Fibroblast of lung (primary cell): ENCODE measurements at regions not wholly inside any gene's neighbourhood (a gene's known extent, or its start where the extent isn't known, plus 50 kb on each side); places are given as distances from the start of the nearest gene placed in this dataset.

Source experiments
- DNase-seq, 2 donors: peaks; one replicate each; pipeline versions ENCODE4 v3.0.0 to v3.0.0-alpha.2; 2010; ENCODE audit warnings: low read depth in 2 of 2
- H2AFZ ChIP-seq: 2 replicates; pipeline ENCODE4 v1.5.1; 2012; ENCODE audit warnings: low read length, control low read depth, inconsistent platforms
- H3K27ac ChIP-seq: 2 replicates; pipeline ENCODE4 v1.5.1; 2011; ENCODE audit warnings: low read length, control low read depth; ENCODE audit not compliant: insufficient read depth
- H3K27me3 ChIP-seq: 2 replicates; pipeline ENCODE4 v1.5.1; 2011; ENCODE audit warnings: mild to moderate bottlenecking, low read length; ENCODE audit not compliant: control insufficient read depth, insufficient read depth
- H3K36me3 ChIP-seq: 2 replicates; pipeline ENCODE4 v1.5.1; 2011; ENCODE audit warnings: low read length; ENCODE audit not compliant: control insufficient read depth, insufficient read depth
- H3K4me1 ChIP-seq: 2 replicates; pipeline ENCODE4 v1.5.1; 2011; ENCODE audit warnings: low read length; ENCODE audit not compliant: control insufficient read depth, insufficient read depth; ENCODE audit errors: extremely low read depth
- H3K4me2 ChIP-seq: 2 replicates; pipeline ENCODE4 v1.5.1; 2011; ENCODE audit warnings: low read length, control low read depth; ENCODE audit not compliant: insufficient read depth; ENCODE audit errors: extremely low read depth
- H3K4me3 ChIP-seq, 4 experiments: fragments of 200-600 bp in 1 of 4; sonication (generic) in 1 of 4; replicated peaks in 1 of 4; 2 replicates each; pipeline ENCODE4 v1.5.1; 2011 to 2016; ENCODE audit warnings: low read length in 4 of 4, low read depth in 3 of 4, mild to moderate bottlenecking in 3 of 4, control low read depth in 2 of 4, inconsistent platforms in 1 of 4, mixed read lengths in 1 of 4; ENCODE audit not compliant: insufficient read depth in 1 of 4; ENCODE audit errors: control extremely low read depth in 1 of 4
- H3K79me2 ChIP-seq: 2 replicates; pipeline ENCODE4 v1.5.1; 2012; ENCODE audit warnings: mild to moderate bottlenecking, low read length, inconsistent platforms; ENCODE audit not compliant: control insufficient read depth, insufficient read depth
- H3K9ac ChIP-seq: 2 replicates; pipeline ENCODE4 v1.5.1; 2011; ENCODE audit warnings: mild to moderate bottlenecking, low read length, control low read depth; ENCODE audit not compliant: insufficient read depth
- H3K9me3 ChIP-seq: 2 replicates; pipeline ENCODE4 v1.5.1; 2012; ENCODE audit warnings: low read depth, low read length; ENCODE audit not compliant: control insufficient read depth, insufficient read depth
- H4K20me1 ChIP-seq: 2 replicates; pipeline ENCODE4 v1.5.1; 2011; ENCODE audit warnings: low read length; ENCODE audit not compliant: control insufficient read depth, insufficient read depth; ENCODE audit errors: extremely low read depth
- EZH2 ChIP-seq: IDR thresholded peaks from 2 replicates; pipeline ENCODE4 v1.5.1; 2012; ENCODE audit warnings: low read length, control low read depth, mild to moderate bottlenecking; ENCODE audit errors: missing control alignments
- TF ChIP-seq, protein P1 (sequence below), 2 donors: IDR thresholded peaks in 1 of 2; conservative IDR thresholded peaks in 1 of 2; 1 replicate in 1 of 2; 2 replicates in 1 of 2; pipeline ENCODE4 v1.5.1; 2011 to 2012; ENCODE audit warnings: low read length in 2 of 2, control low read depth in 1 of 2, inconsistent platforms in 1 of 2, low read depth in 1 of 2, mild to moderate bottlenecking in 1 of 2

DNA sequence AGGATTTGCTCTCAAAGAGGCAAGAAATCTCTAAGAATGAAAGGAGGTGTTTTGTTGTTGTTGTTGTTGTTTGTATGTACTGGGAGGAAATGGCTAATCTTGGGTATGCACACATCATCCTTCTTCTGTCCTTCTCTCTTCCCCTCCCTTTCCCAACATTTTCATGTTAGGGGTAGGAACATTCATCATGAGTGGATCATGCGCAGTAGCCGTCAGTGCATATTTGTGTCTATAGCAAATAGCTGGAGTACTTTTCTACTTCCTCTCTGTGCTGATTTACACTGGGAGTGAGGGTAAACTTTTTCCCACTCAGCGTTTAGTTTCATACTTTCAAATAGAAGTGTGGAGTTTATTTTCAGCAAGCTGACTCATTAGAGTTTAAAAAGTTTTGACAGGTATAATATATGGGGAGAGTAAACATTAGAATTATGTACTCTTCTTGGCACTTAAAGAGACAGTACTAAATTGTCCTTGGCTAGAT is 80.5 kb upstream of the PRKG1 start:
- Histone ChIP-seq H3K9ac (peak overlapping the region; percentile 85), H3K4me1 (peaks cover 11% of the 10 kb centered on the region)
- no peak for TF ChIP-seq EZH2
- TF ChIP-seq, protein P1, sequence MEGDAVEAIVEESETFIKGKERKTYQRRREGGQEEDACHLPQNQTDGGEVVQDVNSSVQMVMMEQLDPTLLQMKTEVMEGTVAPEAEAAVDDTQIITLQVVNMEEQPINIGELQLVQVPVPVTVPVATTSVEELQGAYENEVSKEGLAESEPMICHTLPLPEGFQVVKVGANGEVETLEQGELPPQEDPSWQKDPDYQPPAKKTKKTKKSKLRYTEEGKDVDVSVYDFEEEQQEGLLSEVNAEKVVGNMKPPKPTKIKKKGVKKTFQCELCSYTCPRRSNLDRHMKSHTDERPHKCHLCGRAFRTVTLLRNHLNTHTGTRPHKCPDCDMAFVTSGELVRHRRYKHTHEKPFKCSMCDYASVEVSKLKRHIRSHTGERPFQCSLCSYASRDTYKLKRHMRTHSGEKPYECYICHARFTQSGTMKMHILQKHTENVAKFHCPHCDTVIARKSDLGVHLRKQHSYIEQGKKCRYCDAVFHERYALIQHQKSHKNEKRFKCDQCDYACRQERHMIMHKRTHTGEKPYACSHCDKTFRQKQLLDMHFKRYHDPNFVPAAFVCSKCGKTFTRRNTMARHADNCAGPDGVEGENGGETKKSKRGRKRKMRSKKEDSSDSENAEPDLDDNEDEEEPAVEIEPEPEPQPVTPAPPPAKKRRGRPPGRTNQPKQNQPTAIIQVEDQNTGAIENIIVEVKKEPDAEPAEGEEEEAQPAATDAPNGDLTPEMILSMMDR (conservative IDR thresholded peaks at IDR 0.05 in 1 of 2, IDR thresholded peaks at IDR 0.05 in 1 of 2; ENCODE audit: low read depth in 1 of 2, low read length in 2 of 2), result no peak

GRCh38 chr10:50997461-50997860 is 76.8 kb upstream of the PRKG1 start:
- Histone ChIP-seq H3K4me2 (peak overlapping the region; percentile 52), H3K79me2 (peaks cover 41% of the 10 kb centered on the region), H4K20me1 (no peaks in the 10 kb centered on the region), H3K9ac (no peak overlapping the region), H3K36me3 (no peaks in the 10 kb centered on the region), H2AFZ (no peak overlapping the region), H3K27me3 (no peaks in the 10 kb centered on the region), H3K9me3 (no peaks in the 10 kb centered on the region), H3K4me3 (no peak overlapping the region), H3K27ac (no peak overlapping the region), H3K4me1 (peaks cover 22% of the 10 kb centered on the region)
- TF ChIP-seq EZH2, result no peak
- TF ChIP-seq, protein P1 (conservative IDR thresholded peaks at IDR 0.05 in 1 of 2, IDR thresholded peaks at IDR 0.05 in 1 of 2; ENCODE audit: low read depth in 1 of 2, low read length in 2 of 2), result no peak
- no peak for DNase-seq

More for the DNA sequence above, 80.5 kb upstream of the PRKG1 start:
- peak overlapping the region; percentile 66 to 88 (median 76) for H3K4me3 ChIP-seq
- peaks cover 42% of the 10 kb centered on the region for H3K79me2 ChIP-seq
- H3K27ac ChIP-seq, result peak overlapping the region; percentile 86
- DNase-seq, result peak; percentile 51 to 90
- no peaks in the 10 kb centered on the region for H3K36me3 ChIP-seq
- H4K20me1 ChIP-seq, result no peaks in the 10 kb centered on the region
- no peaks in the 10 kb centered on the region for H3K27me3 ChIP-seq
- peak overlapping the region; percentile 73 for H3K4me2 ChIP-seq
- H3K9me3 ChIP-seq, result no peaks in the 10 kb centered on the region
- H2AFZ ChIP-seq, result no peak overlapping the region

GRCh38 chr10:50999163-50999562 is 75.1 kb upstream of the PRKG1 start:
- Histone ChIP-seq H3K27ac (peak overlapping the region; percentile 73), H3K79me2 (peaks cover 47% of the 10 kb centered on the region), H4K20me1 (no peaks in the 10 kb centered on the region), H3K4me2 (no peak overlapping the region), H3K9ac (no peak overlapping the region), H3K36me3 (no peaks in the 10 kb centered on the region), H3K4me1 (peaks cover 22% of the 10 kb centered on the region), H2AFZ (no peak overlapping the region), H3K27me3 (no peaks in the 10 kb centered on the region), H3K9me3 (no peaks in the 10 kb centered on the region), H3K4me3 (no peak overlapping the region)
- TF ChIP-seq, protein P1 (conservative IDR thresholded peaks at IDR 0.05 in 1 of 2, IDR thresholded peaks at IDR 0.05 in 1 of 2; ENCODE audit: low read depth in 1 of 2, low read length in 2 of 2), result no peak
- TF ChIP-seq EZH2, result no peak
- DNase-seq, result no peak
